ENCODE measurements at regions not wholly inside any gene's neighbourhood (a gene's known extent, or its start where the extent isn't known, plus 50 kb on each side); places are given as distances from the start of the nearest gene placed in this dataset.

DNA sequence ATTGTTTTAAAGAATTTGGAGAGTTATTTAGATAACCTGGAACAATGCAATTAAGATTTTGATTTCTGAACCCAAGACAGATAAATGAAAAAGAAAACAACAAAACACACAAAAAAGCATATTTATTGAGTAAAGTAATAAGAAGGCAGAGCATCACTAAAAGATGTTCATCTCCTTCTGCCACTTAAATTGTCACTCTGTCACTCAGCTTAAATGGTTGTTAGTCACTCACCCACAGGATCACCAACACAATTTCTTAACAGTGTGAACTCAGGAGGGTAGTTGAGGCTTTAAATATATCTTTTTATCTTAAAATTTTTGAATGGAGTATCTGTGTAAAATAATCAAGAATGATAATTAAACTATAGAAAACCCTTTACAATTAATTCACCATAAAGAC, 1215.5 kb upstream of the PCDH20 start:
- TF ChIP-seq, protein P1, sequence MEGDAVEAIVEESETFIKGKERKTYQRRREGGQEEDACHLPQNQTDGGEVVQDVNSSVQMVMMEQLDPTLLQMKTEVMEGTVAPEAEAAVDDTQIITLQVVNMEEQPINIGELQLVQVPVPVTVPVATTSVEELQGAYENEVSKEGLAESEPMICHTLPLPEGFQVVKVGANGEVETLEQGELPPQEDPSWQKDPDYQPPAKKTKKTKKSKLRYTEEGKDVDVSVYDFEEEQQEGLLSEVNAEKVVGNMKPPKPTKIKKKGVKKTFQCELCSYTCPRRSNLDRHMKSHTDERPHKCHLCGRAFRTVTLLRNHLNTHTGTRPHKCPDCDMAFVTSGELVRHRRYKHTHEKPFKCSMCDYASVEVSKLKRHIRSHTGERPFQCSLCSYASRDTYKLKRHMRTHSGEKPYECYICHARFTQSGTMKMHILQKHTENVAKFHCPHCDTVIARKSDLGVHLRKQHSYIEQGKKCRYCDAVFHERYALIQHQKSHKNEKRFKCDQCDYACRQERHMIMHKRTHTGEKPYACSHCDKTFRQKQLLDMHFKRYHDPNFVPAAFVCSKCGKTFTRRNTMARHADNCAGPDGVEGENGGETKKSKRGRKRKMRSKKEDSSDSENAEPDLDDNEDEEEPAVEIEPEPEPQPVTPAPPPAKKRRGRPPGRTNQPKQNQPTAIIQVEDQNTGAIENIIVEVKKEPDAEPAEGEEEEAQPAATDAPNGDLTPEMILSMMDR (IDR thresholded peaks at IDR 0.05), result no peak
- TF ChIP-seq ZFX (IDR thresholded peaks at IDR 0.05; ENCODE audit: borderline replicate concordance), result no peak

All from 22Rv1 (cell line).